ENCODE measurements at regions not wholly inside any gene's neighbourhood (a gene's known extent, or its start where the extent isn't known, plus 50 kb on each side); places are given as distances from the start of the nearest gene placed in this dataset.

GRCh38 chr16:17013038-17013437 is 457.7 kb downstream of the XYLT1 start:
- H3K27ac ChIP-seq (ENCODE audit: low read depth in 1 of 2, low read length in 2 of 2) = no peak overlapping the region
- WGBS = 81% methylated on average over 8 of the region's 8 CpGs
- H3K4me3 ChIP-seq (ENCODE audit: low read depth in 1 of 3, low read length in 3 of 3) = no peak overlapping the region
- H3K4me1 ChIP-seq (ENCODE audit: control insufficient read depth in 4 of 4, insufficient read depth in 4 of 4, low read length in 3 of 4) = no peaks in the 10 kb centered on the region
- TF ChIP-seq CTCF (IDR thresholded peaks at IDR 0.05; ENCODE audit: low read depth, low read length, missing input control) (no peak), JUND (IDR thresholded peaks at IDR 0.05) (no peak), REST (IDR thresholded peaks at IDR 0.05) (no peak), GABPA (IDR thresholded peaks at IDR 0.05 in 1 of 2, conservative IDR thresholded peaks at IDR 0.05 in 1 of 2) (no peak), ATF3 (IDR thresholded peaks at IDR 0.05) (no peak), YY1 (IDR thresholded peaks at IDR 0.05) (no peak), MAX (IDR thresholded peaks at IDR 0.05) (no peak), HNF4A (conservative IDR thresholded peaks at IDR 0.05) (no peak), TAF1 (conservative IDR thresholded peaks at IDR 0.05) (no peak), FOXA1 (IDR thresholded peaks at IDR 0.05) (no peak), SP1 (IDR thresholded peaks at IDR 0.05) (no peak), RAD21 (IDR thresholded peaks at IDR 0.05) (no peak), FOXA2 (IDR thresholded peaks at IDR 0.05) (no peak), ZBTB33 (IDR thresholded peaks at IDR 0.05) (no peak)
- DNase-seq (ENCODE audit: low spot score) = no peak
- H3K36me3 ChIP-seq (ENCODE audit: control insufficient read depth in 4 of 4, insufficient read depth in 3 of 4, low read depth in 1 of 4, low read length in 3 of 4) = no peaks in the 10 kb centered on the region
- H3K9me3 ChIP-seq (ENCODE audit: control insufficient read depth in 4 of 4, low read length in 3 of 4) = no peaks in the 10 kb centered on the region
- H3K27me3 ChIP-seq (ENCODE audit: control insufficient read depth in 4 of 4, insufficient read depth in 4 of 4, low read length in 3 of 4) = no peaks in the 10 kb centered on the region
- H3K9ac ChIP-seq (ENCODE audit: low read depth in 1 of 2, low read length in 2 of 2) = no peak overlapping the region

- H3K9ac ChIP-seq (ENCODE audit: low read depth in 1 of 2, low read length in 2 of 2) = no peak overlapping the region
- H3K9me3 ChIP-seq (ENCODE audit: control insufficient read depth in 4 of 4, low read length in 3 of 4) = peaks cover 0 to 1% (median 0%) of the 10 kb centered on the region in 4 donors
- H3K36me3 ChIP-seq (ENCODE audit: control insufficient read depth in 4 of 4, insufficient read depth in 3 of 4, low read depth in 1 of 4, low read length in 3 of 4) = no peaks in the 10 kb centered on the region
- H3K27me3 ChIP-seq (ENCODE audit: control insufficient read depth in 4 of 4, insufficient read depth in 4 of 4, low read length in 3 of 4) = no peaks in the 10 kb centered on the region
- no peaks in the 10 kb centered on the region for H3K4me1 ChIP-seq (ENCODE audit: control insufficient read depth in 4 of 4, insufficient read depth in 4 of 4, low read length in 3 of 4)
- no peak for DNase-seq (ENCODE audit: low spot score)
- no peak for TF ChIP-seq EGR1 (IDR thresholded peaks at IDR 0.05; ENCODE audit: low read depth in 2 of 2)
- WGBS = 91% methylated on average over 6 of the region's 6 CpGs
- H3K4me3 ChIP-seq (ENCODE audit: low read depth in 1 of 3, low read length in 3 of 3) = no peak overlapping the region
- no peak overlapping the region for H3K27ac ChIP-seq (ENCODE audit: low read depth in 1 of 2, low read length in 2 of 2)
Measured at GRCh38 chr16:17014484-17015121, 456.2 kb downstream of the XYLT1 start.

Measured in liver (tissue), 8 donors.